HK-2 (cell line): ENCODE measurements at regions not wholly inside any gene's neighbourhood (a gene's known extent, or its start where the extent isn't known, plus 50 kb on each side); places are given as distances from the start of the nearest gene placed in this dataset.

ENCODE experiments used
- DNase-seq: peaks from one replicate; pipeline ENCODE4 v3.0.0-alpha.2; 2018; ENCODE audit not compliant: unreplicated experiment

- DNase-seq = no peak
These were observed 235.2 kb upstream of the IRF2BP2 start for GRCh38 chr1:234845097-234845660.

GRCh38 chr1:234844479-234845031, 234.6 kb upstream of the IRF2BP2 start:
- no peak for DNase-seq

- DNase-seq = no peak
These were observed 234.0 kb upstream of the IRF2BP2 start for GRCh38 chr1:234843946-234844345.

GRCh38 chr1:234842726-234843641, 233.0 kb upstream of the IRF2BP2 start:
- DNase-seq = no peak

- DNase-seq = no peak
These were observed 231.8 kb upstream of the IRF2BP2 start for GRCh38 chr1:234841710-234842231.

GRCh38 chr1:234841281-234841680, 231.3 kb upstream of the IRF2BP2 start:
- DNase-seq = no peak

GRCh38 chr1:234840843-234841242, 230.9 kb upstream of the IRF2BP2 start:
- DNase-seq = peak; percentile 21

GRCh38 chr1:234840253-234840652, 230.3 kb upstream of the IRF2BP2 start:
- DNase-seq = no peak

- DNase-seq = no peak
These were observed 229.7 kb upstream of the IRF2BP2 start for GRCh38 chr1:234839663-234840062.

- no peak for DNase-seq
These were observed 228.8 kb upstream of the IRF2BP2 start for GRCh38 chr1:234838820-234839219.

- no peak for DNase-seq
These were observed 228.2 kb upstream of the IRF2BP2 start for GRCh38 chr1:234838182-234838581.

- no peak for DNase-seq
These were observed 227.7 kb upstream of the IRF2BP2 start for GRCh38 chr1:234837713-234838112.

- DNase-seq = no peak
These were observed 226.9 kb upstream of the IRF2BP2 start for GRCh38 chr1:234836776-234837357.

- no peak for DNase-seq
These were observed 226.2 kb upstream of the IRF2BP2 start for GRCh38 chr1:234836045-234836681.

GRCh38 chr1:234835239-234835638, 225.3 kb upstream of the IRF2BP2 start:
- no peak for DNase-seq

- no peak for DNase-seq
These were observed 223.7 kb upstream of the IRF2BP2 start for GRCh38 chr1:234833646-234834045.

- no peak for DNase-seq
These were observed 223.1 kb upstream of the IRF2BP2 start for GRCh38 chr1:234833118-234833517.

GRCh38 chr1:234827656-234828055, 217.7 kb upstream of the IRF2BP2 start:
- DNase-seq = no peak

- DNase-seq = no peak
These were observed 217.2 kb upstream of the IRF2BP2 start for GRCh38 chr1:234827181-234827580.

- DNase-seq = no peak
These were observed 216.4 kb upstream of the IRF2BP2 start for GRCh38 chr1:234826352-234826751.

GRCh38 chr1:234825498-234826165, 215.7 kb upstream of the IRF2BP2 start:
- no peak for DNase-seq
